NCI-H69 (cell line): ENCODE measurements at regions not wholly inside any gene's neighbourhood (a gene's known extent, or its start where the extent isn't known, plus 50 kb on each side); places are given as distances from the start of the nearest gene placed in this dataset.

ENCODE experiments used
- DNase-seq: peaks from one replicate; lab custom pipeline; 2025; lab: John Stamatoyannopoulos, UW

DNA sequence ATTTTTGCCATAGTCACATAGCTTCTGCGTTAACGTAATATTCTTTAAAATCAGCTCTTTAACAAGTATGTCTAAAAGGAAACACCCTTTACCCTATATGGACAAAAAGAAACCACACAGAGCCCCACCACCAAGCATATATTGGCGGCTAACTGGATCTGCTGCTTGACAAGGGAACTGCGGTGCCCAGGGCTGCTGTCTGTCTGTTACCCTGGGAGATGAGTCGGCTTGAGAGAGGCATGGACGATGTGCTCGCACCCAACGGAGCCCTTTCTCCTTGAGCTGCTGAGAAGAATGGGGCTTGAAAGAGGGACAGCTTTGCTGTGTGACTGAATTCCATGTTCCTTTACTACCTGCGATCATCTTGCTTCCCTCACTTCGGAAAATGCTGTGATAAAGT, 158.6 kb upstream of the SHB start:
- peak; percentile 82 for DNase-seq

DNA sequence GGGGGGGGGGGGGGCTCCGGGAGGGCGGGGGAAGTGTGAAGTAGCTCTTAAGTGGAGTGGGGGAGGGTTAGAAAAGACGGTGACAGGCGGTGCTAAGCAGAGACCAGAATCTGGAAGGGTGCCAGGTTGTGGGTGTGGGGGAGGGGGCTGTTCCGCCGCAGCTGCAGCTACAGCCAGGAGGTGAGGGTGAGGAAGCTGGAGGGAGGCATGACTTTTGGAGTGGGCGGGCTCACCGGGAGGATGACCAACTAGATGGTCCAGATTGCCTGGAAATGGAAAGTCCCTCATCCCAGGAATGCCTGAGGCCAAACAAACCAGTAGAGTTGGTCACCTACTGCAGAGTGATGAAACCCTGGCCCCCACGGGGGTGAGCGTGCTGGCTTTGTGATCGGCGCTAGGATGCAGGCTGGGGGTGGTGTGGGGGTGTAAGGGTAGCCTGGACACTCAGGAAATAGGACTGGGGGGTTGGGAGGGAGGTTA, 158.1 kb upstream of the SHB start:
- DNase-seq, result peak; percentile 99

- peak; percentile 97 for DNase-seq
Measured at GRCh38 chr9:38226491-38226951, 157.5 kb upstream of the SHB start.

- DNase-seq, result no peak
Measured at GRCh38 chr9:38224941-38225340, 155.9 kb upstream of the SHB start.

DNA sequence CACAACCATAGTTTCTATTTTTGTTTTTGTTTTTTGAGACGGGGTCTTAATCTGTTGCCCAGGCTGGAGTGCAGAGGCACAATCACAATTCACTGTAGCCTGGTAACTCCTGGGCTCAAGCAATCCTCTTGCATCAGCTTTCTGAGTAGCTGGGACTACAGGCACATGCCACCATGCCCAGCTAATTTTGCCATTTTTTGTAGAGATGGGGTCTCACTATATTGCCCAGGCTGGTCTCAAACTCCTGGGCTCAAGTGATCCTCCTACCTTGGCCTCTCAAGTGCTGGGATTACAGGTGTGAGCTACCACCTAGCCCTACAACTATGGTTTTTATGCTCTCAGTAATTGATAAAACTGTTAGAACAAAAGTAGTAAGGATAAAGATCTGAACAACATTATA, 147.5 kb upstream of the SHB start:
- no peak for DNase-seq

DNA sequence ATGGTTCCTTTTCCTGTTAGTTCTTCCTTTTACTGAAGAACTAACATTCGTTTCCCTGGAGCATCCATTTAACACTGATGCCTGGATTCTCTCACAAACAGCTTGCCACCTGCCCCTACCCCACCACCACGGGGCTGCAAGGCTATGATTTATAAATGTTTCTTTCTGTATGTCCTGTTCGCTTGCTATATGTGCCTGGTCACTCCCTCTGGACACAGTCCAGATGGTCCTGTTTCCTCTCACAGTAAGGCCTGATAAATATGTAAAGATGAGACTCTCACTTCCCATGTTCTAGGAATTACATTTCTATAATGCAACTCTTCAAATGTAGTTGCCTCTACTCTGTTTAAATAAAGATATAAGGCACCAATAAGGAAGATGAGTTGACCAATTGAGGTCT, 146.4 kb upstream of the SHB start:
- peak; percentile 68 for DNase-seq

DNA sequence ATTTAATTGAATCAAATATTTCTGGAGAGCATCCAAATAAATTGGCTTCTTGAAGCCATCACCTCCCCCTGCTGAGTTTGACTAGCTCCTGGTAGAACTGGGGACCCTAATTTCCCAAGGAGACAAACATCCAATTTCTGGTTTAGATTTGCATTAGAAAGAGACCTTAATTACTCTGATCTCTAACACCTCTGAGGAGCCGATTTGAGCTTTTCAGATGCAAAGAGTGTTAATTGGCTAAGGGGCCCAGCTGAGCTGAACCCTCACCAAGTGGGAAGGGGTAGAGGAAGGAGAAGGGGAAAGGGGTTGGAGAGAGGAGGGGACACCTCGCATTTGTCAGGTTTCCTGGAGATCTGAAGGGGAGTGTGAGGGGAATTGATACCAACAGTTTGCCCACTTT, 145.4 kb upstream of the SHB start:
- peak; percentile 50 for DNase-seq

DNA sequence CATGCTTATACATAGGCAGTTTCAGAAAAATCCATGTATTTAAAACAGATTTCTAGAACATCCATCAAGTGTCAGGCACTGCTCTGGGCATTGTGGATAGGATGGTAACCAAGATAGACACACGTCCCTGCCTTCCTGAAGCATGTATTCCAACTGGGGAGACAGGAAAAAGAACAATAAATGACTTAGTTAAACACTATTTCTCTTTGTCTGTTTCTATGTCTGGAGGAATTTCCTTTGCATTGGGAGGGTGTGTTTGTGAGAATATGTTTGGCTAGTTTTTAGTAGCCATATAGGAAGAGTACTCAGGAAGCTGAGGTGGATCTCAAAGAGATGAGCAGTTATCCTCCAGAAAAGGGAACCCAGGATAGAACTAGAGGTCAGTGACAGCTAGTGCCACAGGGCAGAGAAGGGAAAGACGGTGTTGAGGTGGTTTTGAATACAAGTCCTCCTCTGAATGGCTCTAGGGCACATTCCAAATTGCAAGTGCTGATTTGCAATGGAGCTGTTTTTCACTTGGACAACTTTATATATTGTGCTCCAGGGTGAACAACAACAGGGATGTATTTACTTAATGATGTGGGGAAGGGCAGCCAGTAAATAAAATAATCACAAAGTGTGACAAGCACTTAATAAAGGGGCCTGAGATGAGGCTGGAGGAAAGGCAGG, 144.7 kb upstream of the SHB start:
- no peak for DNase-seq

- DNase-seq, result no peak
Measured at GRCh38 chr9:38212016-38212415, 143.0 kb upstream of the SHB start.

GRCh38 chr9:38211002-38211401, 142.0 kb upstream of the SHB start:
- DNase-seq, result peak; percentile 82

DNA sequence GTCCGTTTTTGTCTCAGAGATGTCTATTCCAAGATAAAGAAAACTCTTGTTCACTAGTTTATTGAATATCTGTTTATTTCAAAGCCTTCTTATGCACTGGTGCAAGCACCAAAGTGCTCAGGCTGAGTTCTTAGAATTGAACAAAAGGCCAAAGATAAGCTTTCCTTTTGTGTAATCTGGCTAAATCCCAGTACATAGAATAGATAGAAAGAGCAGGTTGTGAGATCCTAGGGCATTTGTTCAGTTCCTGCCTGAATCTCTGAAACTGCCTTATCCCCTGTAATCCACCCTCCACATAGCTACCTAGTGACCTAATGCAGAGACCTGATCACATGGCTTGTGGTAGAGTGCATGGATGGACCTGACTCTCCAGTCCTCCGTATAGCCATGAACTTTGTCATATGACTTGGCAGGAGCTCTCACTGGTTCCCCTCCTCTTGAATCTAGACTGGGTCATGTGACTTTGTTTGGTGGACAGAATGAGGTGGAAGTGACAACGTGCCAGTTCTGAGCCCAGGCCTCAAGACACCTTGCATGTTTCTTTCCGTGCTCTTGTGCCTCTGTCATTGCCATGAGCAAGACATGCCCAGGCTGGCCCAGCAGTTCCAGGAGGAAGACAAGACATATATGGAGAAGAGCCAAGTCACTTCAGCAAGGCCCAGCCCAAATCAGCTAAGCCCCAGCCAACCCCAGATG, 139.3 kb upstream of the SHB start:
- no peak for DNase-seq

DNA sequence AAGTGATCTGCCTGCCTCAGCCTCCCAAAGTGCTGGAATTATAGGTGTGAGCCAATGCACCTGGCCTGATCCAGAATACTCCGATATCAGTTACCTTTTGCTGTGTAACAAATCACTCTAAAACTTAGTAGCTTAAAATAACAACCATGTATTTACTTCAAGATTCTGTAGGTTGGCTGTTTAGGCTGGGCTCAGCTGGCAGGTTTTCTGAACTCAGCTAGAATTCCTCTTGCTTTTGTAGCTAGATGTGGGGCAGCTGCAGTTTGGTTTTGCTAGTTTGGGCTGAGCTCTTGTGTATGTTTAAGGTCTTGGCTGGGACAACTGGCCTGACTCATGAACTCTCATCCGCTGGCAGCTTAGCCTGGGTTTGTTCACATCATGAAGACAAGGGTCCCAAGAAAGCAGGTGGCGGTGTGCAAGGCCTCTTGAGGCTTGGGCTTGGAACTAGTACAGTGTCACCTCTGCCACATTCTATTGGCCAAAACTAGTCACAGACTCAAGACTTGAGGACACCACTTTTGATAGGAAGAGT, 138.3 kb upstream of the SHB start:
- no peak for DNase-seq

DNA sequence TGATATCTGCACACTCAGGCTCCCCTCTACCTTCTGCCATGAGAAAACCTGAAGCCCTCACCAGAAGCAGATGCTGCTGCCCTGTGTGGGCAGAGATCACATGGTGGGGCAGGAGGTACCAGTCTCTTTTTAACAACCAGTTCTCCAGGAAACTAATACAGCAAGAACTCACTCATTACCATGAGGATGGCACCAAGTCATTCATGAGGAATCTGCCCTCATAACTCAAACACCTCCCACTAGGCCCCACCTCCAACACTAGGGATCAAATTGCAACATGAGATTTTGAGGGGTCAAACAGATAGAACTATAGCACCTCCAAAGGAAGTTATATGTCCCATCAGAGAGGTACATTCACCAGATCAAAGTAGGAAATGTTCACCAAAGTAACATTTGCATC, 136.3 kb upstream of the SHB start:
- no peak for DNase-seq

DNA sequence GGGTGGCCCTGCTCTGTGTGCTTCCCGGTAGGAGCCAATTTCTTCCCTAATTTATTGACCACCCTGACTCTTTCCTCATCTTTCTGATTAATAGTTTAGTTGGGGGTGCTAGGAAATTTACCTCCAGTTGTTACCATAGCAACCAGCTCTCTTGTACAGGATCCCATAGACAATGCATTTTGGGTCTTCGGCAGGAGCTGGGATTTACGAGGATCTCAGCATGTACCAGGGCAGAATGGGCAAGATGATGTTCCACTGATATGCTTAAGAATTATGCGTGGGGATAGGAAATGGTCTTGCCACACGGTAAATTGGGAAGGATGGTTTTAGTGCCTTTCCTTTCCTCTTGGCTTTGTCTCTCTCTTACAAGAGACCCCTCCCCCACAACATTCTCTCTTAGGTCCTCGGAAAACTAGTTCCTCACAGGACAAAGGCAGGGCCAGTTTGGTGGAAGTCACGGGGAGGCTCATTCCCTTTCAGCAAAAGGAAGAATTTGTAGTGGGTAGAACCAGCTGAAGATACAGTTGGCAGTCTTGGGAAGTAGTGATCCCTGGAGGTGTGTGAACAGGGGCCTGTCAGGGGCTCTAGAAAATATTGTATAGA, 133.4 kb upstream of the SHB start:
- DNase-seq, result no peak

DNA sequence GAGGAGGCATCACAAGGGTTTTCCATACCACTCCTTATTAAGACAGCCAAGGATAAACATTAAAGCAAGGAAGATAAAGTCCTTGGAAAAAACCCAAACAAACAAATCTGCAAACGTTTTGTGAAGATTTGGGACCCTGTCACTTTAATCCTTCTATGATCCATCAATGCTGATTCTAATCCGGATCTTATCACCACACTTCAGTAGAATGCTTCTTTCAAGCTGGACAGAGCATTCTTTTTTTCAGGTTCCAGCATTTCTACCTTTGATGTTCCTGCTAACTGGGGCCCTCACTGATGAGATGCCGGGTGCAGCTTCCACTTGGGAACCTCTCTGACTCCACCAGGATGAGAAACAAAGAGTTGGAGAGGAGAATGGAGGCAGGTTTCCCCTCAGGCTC, 132.8 kb upstream of the SHB start:
- no peak for DNase-seq

- DNase-seq, result no peak
Measured at GRCh38 chr9:38200431-38200830, 131.4 kb upstream of the SHB start.

DNA sequence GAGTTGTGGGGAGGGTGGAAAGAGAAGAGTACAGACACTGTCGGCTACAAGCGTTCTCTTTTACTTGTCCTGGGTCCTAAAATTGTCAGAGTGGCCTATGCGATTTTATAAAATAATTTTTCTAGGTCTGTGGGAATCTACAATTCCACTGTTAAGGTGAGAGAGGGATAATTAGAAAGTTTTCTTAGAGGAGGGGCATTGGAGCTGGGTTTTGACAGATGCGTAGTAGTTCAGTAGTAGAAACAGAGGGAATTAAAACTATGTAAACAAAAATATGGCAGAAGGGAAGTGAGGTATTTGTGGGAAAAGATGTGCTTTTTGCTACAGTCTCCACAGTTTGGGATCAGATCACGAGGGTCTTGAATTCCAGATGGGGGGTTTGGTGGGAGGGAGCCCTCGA, 129.1 kb upstream of the SHB start:
- DNase-seq, result no peak

DNA sequence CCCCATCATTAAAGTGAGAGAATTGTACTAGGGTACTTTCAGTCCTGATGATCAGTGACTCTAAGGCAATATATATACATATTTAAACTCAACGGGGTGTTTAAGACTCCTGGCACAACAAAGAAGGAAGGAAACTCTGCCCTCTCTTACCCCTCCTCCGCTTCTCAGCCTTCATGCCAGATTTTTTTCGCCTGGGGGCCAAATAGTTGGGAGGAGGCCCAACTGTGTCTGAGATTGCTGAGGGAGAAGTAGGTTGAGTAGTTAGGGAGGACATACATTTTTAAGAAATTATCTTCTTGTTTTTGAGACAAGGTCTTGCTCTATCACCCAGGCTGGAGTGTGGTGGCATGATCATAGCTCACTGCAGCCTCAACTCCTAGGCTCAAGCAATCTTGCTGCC, 127.7 kb upstream of the SHB start:
- no peak for DNase-seq

DNA sequence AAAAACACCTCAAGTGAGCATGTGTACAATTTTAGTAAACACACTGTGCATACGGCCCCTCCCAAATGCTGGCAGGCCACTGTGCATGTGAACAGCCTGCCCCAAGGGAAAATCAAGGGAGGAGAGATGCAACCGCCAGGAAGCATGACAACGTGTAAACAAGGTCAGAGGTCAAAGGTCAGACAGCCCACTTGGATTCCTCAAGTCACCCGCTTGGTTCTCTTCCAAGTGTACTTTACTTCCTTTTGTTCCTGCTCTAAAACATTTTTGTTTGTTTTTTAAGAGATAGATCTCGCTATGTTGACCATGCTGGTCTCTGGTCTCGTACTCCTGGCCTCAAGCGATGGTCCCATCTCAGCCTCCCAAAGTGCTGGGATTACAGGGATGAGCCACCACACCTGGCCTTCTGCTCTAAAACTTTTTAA, 126.7 kb upstream of the SHB start:
- peak; percentile 56 for DNase-seq

DNA sequence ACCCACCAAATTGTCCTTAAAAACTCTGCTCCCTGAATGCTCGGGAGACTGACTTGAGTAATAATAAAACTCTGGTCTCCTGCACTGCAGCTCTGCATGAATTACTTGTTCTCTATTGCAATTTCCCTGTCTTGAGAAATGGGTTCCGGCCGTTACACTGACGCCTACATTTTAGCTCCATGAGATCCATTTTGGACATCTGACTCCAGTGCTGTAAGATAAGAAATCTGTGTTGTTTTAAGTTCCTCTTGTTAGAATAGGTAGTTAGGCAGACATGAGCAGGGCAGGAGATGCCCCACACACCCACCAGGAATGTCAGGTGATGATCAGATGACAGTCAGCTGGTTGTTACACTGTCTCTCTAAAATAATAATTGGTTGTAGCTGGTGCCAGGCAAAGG, 125.8 kb upstream of the SHB start:
- no peak for DNase-seq

DNA sequence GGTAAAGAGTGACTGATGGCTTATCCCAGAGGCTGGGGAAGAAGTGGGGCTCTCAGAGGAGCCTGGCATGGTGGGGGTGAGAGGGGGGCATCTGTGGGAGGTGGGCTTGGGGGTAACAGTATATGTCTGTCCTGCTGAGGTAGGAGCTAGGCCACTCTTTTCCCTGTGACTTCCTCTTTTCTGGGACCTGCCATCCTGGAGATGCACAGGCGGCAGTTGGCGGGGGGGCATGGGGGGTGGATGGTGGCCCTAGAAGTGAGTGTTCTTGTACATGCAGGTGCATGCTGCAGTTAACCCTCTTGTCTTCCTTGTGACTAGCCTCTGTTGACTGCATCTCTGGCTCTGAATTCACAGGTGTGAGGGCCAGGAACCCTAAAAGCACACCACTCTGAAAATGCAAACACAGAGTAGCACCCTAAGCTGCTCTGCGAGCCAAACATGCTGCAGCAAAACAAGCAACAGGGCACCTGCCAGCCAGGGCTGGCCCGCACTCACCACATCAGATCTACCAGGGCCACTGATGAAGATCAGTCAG, 123.8 kb upstream of the SHB start:
- DNase-seq, result no peak

DNA sequence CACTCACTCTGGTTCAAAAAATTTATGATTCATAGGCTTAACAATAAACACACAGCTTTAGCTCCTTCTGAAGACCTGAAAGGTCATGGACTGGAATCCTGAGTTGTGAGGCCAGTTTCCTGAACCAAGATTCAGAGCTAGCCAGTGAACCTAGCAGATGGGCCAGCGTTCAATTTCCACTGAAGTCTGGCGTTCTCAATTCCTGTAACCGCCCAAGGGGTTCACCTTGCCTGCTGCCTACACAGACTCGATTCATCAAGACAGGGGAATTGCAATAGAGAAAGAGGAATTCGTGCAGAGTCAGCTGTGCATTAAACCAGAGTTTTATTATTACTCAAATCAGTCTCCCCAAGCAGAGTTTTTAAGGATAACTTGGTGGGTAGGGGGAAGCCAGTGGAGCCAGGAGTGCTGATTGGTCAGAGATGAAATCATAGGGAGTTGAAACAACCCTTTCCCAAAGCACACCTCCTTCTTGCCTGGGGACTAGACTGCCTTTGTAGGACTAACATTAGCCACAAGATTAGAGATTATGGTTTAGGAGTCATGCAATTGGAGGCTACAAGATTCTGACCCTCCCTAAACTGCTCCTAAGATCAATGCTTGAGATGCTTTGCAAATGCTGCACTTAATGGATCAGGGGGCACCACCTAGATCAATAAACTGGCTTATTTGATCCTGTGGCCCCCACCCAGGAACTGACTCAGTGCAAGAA, 117.5 kb upstream of the SHB start:
- DNase-seq, result no peak
